Peyer's patch (tissue), 4 donors: ENCODE measurements at regions not wholly inside any gene's neighbourhood (a gene's known extent, or its start where the extent isn't known, plus 50 kb on each side); places are given as distances from the start of the nearest gene placed in this dataset.

ENCODE experiments used
- POLR2A ChIP-seq, 2 donors: fragments of 450-650 bp; IDR thresholded peaks; one replicate each; pipeline ENCODE4 v1.5.1; 2017; ENCODE audit warnings: antibody characterized with exemption in 2 of 2, mild to moderate bottlenecking in 2 of 2, moderate library complexity in 2 of 2
- TF ChIP-seq, protein P1 (sequence below), 6 experiments: fragments of 450-650 bp in 4 of 6; fragments of 200-600 bp in 2 of 6; sonication (generic) in 1 of 6; IDR thresholded peaks; one replicate each; pipeline ENCODE4 v1.5.1; 2017 to 2019; ENCODE audit warnings: antibody characterized with exemption in 6 of 6, mild to moderate bottlenecking in 3 of 6, moderate library complexity in 1 of 6

DNA sequence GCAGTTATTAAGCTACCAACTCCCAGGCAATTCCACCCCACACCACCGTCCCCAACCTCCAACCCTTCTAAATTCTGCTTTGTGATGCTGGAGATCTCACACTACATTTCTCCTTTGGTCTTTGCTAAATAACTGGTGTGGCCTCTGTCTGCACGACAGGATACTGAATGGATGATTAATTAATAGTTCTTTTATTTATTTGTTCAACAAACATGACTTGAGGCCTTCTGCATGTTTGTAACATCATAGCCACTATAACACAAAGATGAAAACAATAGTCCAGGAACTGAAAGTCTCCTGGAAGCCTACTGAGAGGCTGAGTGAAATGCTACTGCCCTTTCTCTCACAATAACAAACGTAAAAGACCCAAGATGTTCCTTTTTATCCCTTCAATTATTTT, 609.5 kb upstream of the UBE2E2 start:
- TF ChIP-seq, protein P1, sequence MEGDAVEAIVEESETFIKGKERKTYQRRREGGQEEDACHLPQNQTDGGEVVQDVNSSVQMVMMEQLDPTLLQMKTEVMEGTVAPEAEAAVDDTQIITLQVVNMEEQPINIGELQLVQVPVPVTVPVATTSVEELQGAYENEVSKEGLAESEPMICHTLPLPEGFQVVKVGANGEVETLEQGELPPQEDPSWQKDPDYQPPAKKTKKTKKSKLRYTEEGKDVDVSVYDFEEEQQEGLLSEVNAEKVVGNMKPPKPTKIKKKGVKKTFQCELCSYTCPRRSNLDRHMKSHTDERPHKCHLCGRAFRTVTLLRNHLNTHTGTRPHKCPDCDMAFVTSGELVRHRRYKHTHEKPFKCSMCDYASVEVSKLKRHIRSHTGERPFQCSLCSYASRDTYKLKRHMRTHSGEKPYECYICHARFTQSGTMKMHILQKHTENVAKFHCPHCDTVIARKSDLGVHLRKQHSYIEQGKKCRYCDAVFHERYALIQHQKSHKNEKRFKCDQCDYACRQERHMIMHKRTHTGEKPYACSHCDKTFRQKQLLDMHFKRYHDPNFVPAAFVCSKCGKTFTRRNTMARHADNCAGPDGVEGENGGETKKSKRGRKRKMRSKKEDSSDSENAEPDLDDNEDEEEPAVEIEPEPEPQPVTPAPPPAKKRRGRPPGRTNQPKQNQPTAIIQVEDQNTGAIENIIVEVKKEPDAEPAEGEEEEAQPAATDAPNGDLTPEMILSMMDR (IDR thresholded peaks at IDR 0.05) = no peak
- no peak for TF ChIP-seq POLR2A (IDR thresholded peaks at IDR 0.05)
